IMR-90 (cell line): ENCODE measurements at regions not wholly inside any gene's neighbourhood (a gene's known extent, or its start where the extent isn't known, plus 50 kb on each side); places are given as distances from the start of the nearest gene placed in this dataset.

Experiments
- ATAC-seq: fragments of 200-7000 bp; cut with Tn5 transposase; 2 replicates; pipeline ENCODE4 v1.9.1; 2020; ENCODE audit warnings: low read depth, mild to moderate bottlenecking, moderate library complexity
- BruUV-seq: library from RNA; stranded (reverse); fragments of 400-500 nt; replicated peaks from 2 replicates; lab custom pipeline; 2021; lab: Mats Ljungman, UMichigan
- CTCF ChIA-PET: fragments of 300-600 bp; formaldehyde crosslinking; extraction: SDS; loops from one replicate; lab custom pipeline; 2021; ENCODE audit warnings: antibody characterized with exemption; lab: Yijun Ruan, JAX
- POLR2A ChIA-PET: fragments of 300-600 bp; sonication (Branson Sonifier 250); formaldehyde crosslinking; loops from one replicate; lab custom pipeline; 2022; ENCODE audit warnings: antibody characterized with exemption; ENCODE audit not compliant: unreplicated experiment; lab: Charles Lee
- DNase-seq: peaks from one replicate; pipeline ENCODE4 v3.0.0; 2013
- H2AFZ ChIP-seq: replicated peaks from 2 replicates; pipeline ENCODE3; 2013; ENCODE audit warnings: low read length, mild to moderate bottlenecking; ENCODE audit not compliant: poor library complexity
- H2AK5ac ChIP-seq: 2 replicates; pipeline ENCODE4 v1.6.1; 2013; ENCODE audit warnings: low read depth, low read length, inconsistent platforms
- H2AK9ac ChIP-seq: replicated peaks from 2 replicates; pipeline ENCODE3; 2013; ENCODE audit warnings: mild to moderate bottlenecking, low read depth, low read length, moderate library complexity; ENCODE audit not compliant: poor library complexity
- H2BK120ac ChIP-seq: 2 replicates; pipeline ENCODE4 v1.6.1; 2013; ENCODE audit warnings: low read depth, low read length, inconsistent platforms
- H2BK15ac ChIP-seq: 3 replicates; pipeline ENCODE4 v1.6.1; 2013; ENCODE audit warnings: low read depth, low read length, inconsistent platforms
- H2BK20ac ChIP-seq: 2 replicates; pipeline ENCODE4 v1.6.1; 2013; ENCODE audit warnings: low read depth, mild to moderate bottlenecking, inconsistent platforms, low read length, moderate library complexity
- H2BK5ac ChIP-seq: 2 replicates; pipeline ENCODE4 v1.6.1; 2013; ENCODE audit warnings: mild to moderate bottlenecking, low read depth, low read length, inconsistent platforms; ENCODE audit not compliant: poor library complexity, severe bottlenecking
- H3K14ac ChIP-seq: replicated peaks from 2 replicates; pipeline ENCODE4 v1.6.1; 2013; ENCODE audit warnings: low read depth, low read length, inconsistent platforms
- H3K18ac ChIP-seq: 2 replicates; pipeline ENCODE4 v1.6.1; 2013; ENCODE audit warnings: low read depth, low read length, control low read depth
- H3K23ac ChIP-seq: 2 replicates; pipeline ENCODE4 v1.6.1; 2013; ENCODE audit warnings: low read depth, low read length, inconsistent platforms
- H3K27ac ChIP-seq: 2 replicates; pipeline ENCODE4 v1.5.1; 2013; ENCODE audit warnings: mild to moderate bottlenecking, control low read depth, low read length; ENCODE audit not compliant: insufficient read depth
- H3K27me3 ChIP-seq: 2 replicates; pipeline ENCODE4 v1.6.1; 2013; ENCODE audit warnings: low read length; ENCODE audit not compliant: control insufficient read depth, insufficient read depth
- H3K36me3 ChIP-seq: 2 replicates; pipeline ENCODE4 v1.6.1; 2013; ENCODE audit warnings: low read length, mixed read lengths; ENCODE audit not compliant: control insufficient read depth, insufficient read depth
- H3K4ac ChIP-seq: 2 replicates; pipeline ENCODE4 v1.6.1; 2013; ENCODE audit warnings: low read depth, low read length, inconsistent platforms
- H3K4me1 ChIP-seq: 2 replicates; pipeline ENCODE4 v1.6.1; 2013; ENCODE audit warnings: low read length, mixed read lengths; ENCODE audit not compliant: control insufficient read depth, insufficient read depth
- H3K4me2 ChIP-seq: 2 replicates; pipeline ENCODE4 v1.6.1; 2013; ENCODE audit warnings: low read depth, mild to moderate bottlenecking, control low read depth, low read length, moderate library complexity
- H3K4me3 ChIP-seq: 2 replicates; pipeline ENCODE4 v1.5.1; 2013; ENCODE audit warnings: low read depth, mild to moderate bottlenecking, control low read depth, low read length, moderate library complexity; ENCODE audit not compliant: insufficient read depth
- H3K56ac ChIP-seq: 2 replicates; pipeline ENCODE4 v1.6.1; 2013; ENCODE audit warnings: low read length, inconsistent platforms; ENCODE audit not compliant: insufficient read depth; ENCODE audit errors: extremely low read depth
- H3K79me1 ChIP-seq, 2 experiments: 2 replicates each; pipeline ENCODE4 v1.6.1; 2013; ENCODE audit warnings: low read length in 2 of 2, inconsistent platforms in 1 of 2, low read depth in 1 of 2
- H3K9ac ChIP-seq: 2 replicates; pipeline ENCODE4 v1.6.1; 2013; ENCODE audit warnings: low read depth, low read length, control low read depth
- H3K9me1 ChIP-seq: 2 replicates; pipeline ENCODE4 v1.6.1; 2013; ENCODE audit warnings: low read length, inconsistent platforms; ENCODE audit not compliant: insufficient read depth
- H3K9me3 ChIP-seq: 2 replicates; pipeline ENCODE4 v1.6.1; 2013; ENCODE audit warnings: low read length; ENCODE audit not compliant: control insufficient read depth, insufficient read depth
- H4K20me1 ChIP-seq: 2 replicates; pipeline ENCODE4 v1.6.1; 2013; ENCODE audit warnings: low read length, inconsistent platforms; ENCODE audit not compliant: insufficient read depth
- H4K5ac ChIP-seq: 2 replicates; pipeline ENCODE4 v1.6.1; 2013; ENCODE audit warnings: mild to moderate bottlenecking, low read depth, low read length, control low read depth
- H4K8ac ChIP-seq, 2 experiments: 2 replicates each; pipeline ENCODE4 v1.6.1; 2013; ENCODE audit warnings: low read depth in 2 of 2, low read length in 2 of 2, control low read depth in 1 of 2, inconsistent platforms in 1 of 2
- H4K91ac ChIP-seq: 2 replicates; pipeline ENCODE4 v1.6.1; 2013; ENCODE audit warnings: low read depth, low read length, inconsistent platforms; ENCODE audit not compliant: insufficient read depth
- BHLHE40 ChIP-seq: fragments of 150-350 bp; IDR thresholded peaks from 2 replicates; pipeline ENCODE4 v1.6.1; 2016; ENCODE audit warnings: mild to moderate bottlenecking, low read depth, low read length
- CEBPB ChIP-seq: IDR thresholded peaks from 2 replicates; pipeline ENCODE4 v1.6.1; 2012; ENCODE audit warnings: low read depth, low read length, improper control_type of control experiment
- CHD1 ChIP-seq: IDR thresholded peaks from 2 replicates; pipeline ENCODE4 v1.6.1; 2012; ENCODE audit warnings: low read depth, low read length, improper control_type of control experiment
- CTCF ChIP-seq: conservative IDR thresholded peaks from 2 replicates; pipeline ENCODE4 v1.5.1; 2012; ENCODE audit warnings: mild to moderate bottlenecking, low read depth, low read length, improper control_type of control experiment
- ELK1 ChIP-seq: fragments of 150-350 bp; IDR thresholded peaks from 2 replicates; pipeline ENCODE4 v1.6.1; 2016; ENCODE audit warnings: low read depth, mild to moderate bottlenecking, low read length, moderate library complexity, borderline replicate concordance
- FOS ChIP-seq: fragments of 150-350 bp; IDR thresholded peaks from 2 replicates; pipeline ENCODE4 v1.6.1; 2016; ENCODE audit warnings: low read depth, low read length
- MAFK ChIP-seq: IDR thresholded peaks from 2 replicates; pipeline ENCODE4 v1.6.1; 2012; ENCODE audit warnings: low read depth, low read length, improper control_type of control experiment
- MAZ ChIP-seq: IDR thresholded peaks from 2 replicates; pipeline ENCODE4 v1.6.1; 2012; ENCODE audit warnings: low read depth, mild to moderate bottlenecking, low read length, improper control_type of control experiment, moderate library complexity, borderline replicate concordance
- MXI1 ChIP-seq: IDR thresholded peaks from 2 replicates; pipeline ENCODE4 v1.6.1; 2012; ENCODE audit warnings: low read depth, mild to moderate bottlenecking, low read length, moderate library complexity, borderline replicate concordance
- NFE2L2 ChIP-seq: fragments of 150-350 bp; IDR thresholded peaks from 2 replicates; pipeline ENCODE4 v1.6.1; 2016; ENCODE audit warnings: low read depth, mild to moderate bottlenecking, low read length
- POLR2A ChIP-seq: IDR thresholded peaks from 2 replicates; pipeline ENCODE4 v1.6.1; 2012; ENCODE audit warnings: mild to moderate bottlenecking, low read depth, low read length
- RAD21 ChIP-seq: IDR thresholded peaks from 2 replicates; pipeline ENCODE4 v1.6.1; 2012; ENCODE audit warnings: low read length, improper control_type of control experiment
- RCOR1 ChIP-seq: IDR thresholded peaks from 2 replicates; pipeline ENCODE4 v1.6.1; 2012; ENCODE audit warnings: mild to moderate bottlenecking, low read length, improper control_type of control experiment; ENCODE audit not compliant: insufficient replicate concordance
- RFX5 ChIP-seq: IDR thresholded peaks from 2 replicates; pipeline ENCODE4 v1.8.0; 2012; ENCODE audit warnings: low read depth, mild to moderate bottlenecking, low read length, moderate library complexity
- USF2 ChIP-seq: fragments of 150-350 bp; IDR thresholded peaks from 2 replicates; pipeline ENCODE4 v1.6.1; 2017; ENCODE audit warnings: mild to moderate bottlenecking, antibody characterized with exemption, low read length, low read depth
- WGBS, 2 experiments: methylation state at CpG; one replicate each; pipeline versions ENCODE4 v1.1.5 to v1.1.7; 2013; ENCODE audit warnings: missing lambda C conversion rate in 2 of 2; ENCODE audit not compliant: insufficient read length in 1 of 2; ENCODE audit errors: extremely low coverage in 2 of 2; 5-methylcytosine and 5-hydroxymethylcytosine counted together
- dilution Hi-C: fragments of 300-500 bp; cut with HindIII; formaldehyde crosslinking; loops from one replicate; pipeline ENCODE4 v1.14.3; 2018; ENCODE audit warnings: low sequenced_read_pairs; ENCODE audit not compliant: unreplicated experiment
- in situ Hi-C: fragments of 300-500 bp; cut with MboI; formaldehyde crosslinking; loops from 3 replicates; pipeline ENCODE4 v1.14.3; 2019; ENCODE audit warnings: low sequenced_read_pairs, inconsistent platforms, mixed read lengths
- intact Hi-C: fragments of 100-400 bp; cut with micrococcal nuclease; formaldehyde crosslinking; loops from 2 replicates; pipeline ENCODE4 v1.10.0; 2022

GRCh38 chr17:12398441-12399051 is 267.1 kb upstream of the MYOCD start:
- CTCF ChIA-PET, result no interaction called here
- no peak overlapping the region for H3K4me2 ChIP-seq
- H2BK120ac ChIP-seq, result 0 out of 2 replicates have a peak overlapping the region, but pooled peaks have one; percentile 41
- H2AK9ac ChIP-seq, result no peak overlapping the region
- DNase-seq (no peak), ATAC-seq (no peak)
- 62% methylated on average over 4 of the region's 8 CpGs; no CpG with 5 or more reads in 1 of the 2 experiments for WGBS, 2 experiments
- H3K79me1 ChIP-seq, result no peaks in the 10 kb centered on the region
- peak overlapping the region; percentile 4; the same call in 1 of the 2 replicates for H4K91ac ChIP-seq
- no peak overlapping the region for H3K27ac ChIP-seq
- H3K9me3 ChIP-seq, result no peaks in the 10 kb centered on the region
- H3K14ac ChIP-seq, result 0 out of 2 replicates have a peak overlapping the region, but pooled peaks have one; percentile 52
- no peak overlapping the region for H2AK5ac ChIP-seq
- no peak overlapping the region for H3K56ac ChIP-seq
- H3K4ac ChIP-seq, result no peak overlapping the region; the same call in 1 of the 2 replicates
- H2BK20ac ChIP-seq, result peak overlapping the region; percentile 36; the same call in 1 of the 2 replicates
- H3K4me3 ChIP-seq, result no peak overlapping the region
- in situ Hi-C loops, result no loop called here
- dilution Hi-C loops, result no loop called here
- no peak overlapping the region for H3K23ac ChIP-seq
- peak overlapping the region in 1 of 2 experiments; percentile 28; a peak in 1 of 4 replicates for H4K8ac ChIP-seq
- BruUV-seq, result no TSS peak
- intact Hi-C loops, result no loop called here
- TF ChIP-seq CHD1 (no peak), USF2 (no peak), CEBPB (no peak), MAFK (no peak), MXI1 (no peak), RAD21 (no peak), CTCF (no peak), MAZ (no peak), ELK1 (no peak), NFE2L2 (no peak), RFX5 (no peak), FOS (no peak), POLR2A (no peak), BHLHE40 (no peak), RCOR1 (no peak)
- no peaks in the 10 kb centered on the region for H3K36me3 ChIP-seq
- no peaks in the 10 kb centered on the region for H4K20me1 ChIP-seq
- H3K27me3 ChIP-seq, result no peaks in the 10 kb centered on the region
- H4K5ac ChIP-seq, result no peak overlapping the region
- peak overlapping the region; percentile 53; the same call in 1 of the 3 replicates for H2BK15ac ChIP-seq
- no peaks in the 10 kb centered on the region for H3K9me1 ChIP-seq
- H2BK5ac ChIP-seq, result no peak overlapping the region
- H3K4me1 ChIP-seq, result no peaks in the 10 kb centered on the region; the same call in 1 of the 2 replicates
- H3K18ac ChIP-seq, result 0 out of 2 replicates have a peak overlapping the region, but pooled peaks have one; percentile 23
- POLR2A ChIA-PET, result no interaction called here
- no peak overlapping the region for H3K9ac ChIP-seq
- H2AFZ ChIP-seq, result peak overlapping the region; percentile 45
